Naive B cell (primary cell): ENCODE measurements at regions not wholly inside any gene's neighbourhood (a gene's known extent, or its start where the extent isn't known, plus 50 kb on each side); places are given as distances from the start of the nearest gene placed in this dataset.

Source experiments
- ATAC-seq, 2 donors: fragments of 150-1000 bp; cut with Tn5 transposase; 2 replicates each; pipeline ENCODE4 v1.10.0; 2021; ENCODE audit warnings: low read depth in 2 of 2, mild to moderate bottlenecking in 2 of 2, moderate library complexity in 2 of 2
- DNase-seq: peaks from one replicate; pipeline ENCODE4 v3.0.0; 2022
- H3K27ac Mint-ChIP-seq, 6 donors: one replicate each; pipeline ENCODE4 v1.8.0; 2020 to 2022; ENCODE audit warnings: mild to moderate bottlenecking in 6 of 6, mixed read lengths in 6 of 6, moderate library complexity in 5 of 6, inconsistent platforms in 2 of 6
- H3K27me3 Mint-ChIP-seq, 3 donors: one replicate each; pipeline ENCODE4 v1.8.0; 2021 to 2022; ENCODE audit warnings: mixed read lengths in 3 of 3, mild to moderate bottlenecking in 1 of 3
- H3K36me3 Mint-ChIP-seq, 2 donors: one replicate each; pipeline ENCODE4 v1.8.0; 2020 to 2022; ENCODE audit warnings: mixed read lengths in 2 of 2, inconsistent platforms in 1 of 2, mild to moderate bottlenecking in 1 of 2
- H3K4me1 Mint-ChIP-seq, 3 donors: one replicate each; pipeline ENCODE4 v1.8.0; 2020 to 2022; ENCODE audit warnings: mixed read lengths in 3 of 3, inconsistent platforms in 1 of 3, mild to moderate bottlenecking in 1 of 3, moderate library complexity in 1 of 3
- H3K4me3 Mint-ChIP-seq, 8 donors: one replicate each; pipeline ENCODE4 v1.8.0; 2020 to 2022; ENCODE audit warnings: mild to moderate bottlenecking in 8 of 8, mixed read lengths in 8 of 8, moderate library complexity in 8 of 8, inconsistent platforms in 2 of 8
- H3K9me3 Mint-ChIP-seq, 7 donors: one replicate each; pipeline ENCODE4 v1.8.0; 2020 to 2022; ENCODE audit warnings: mixed read lengths in 7 of 7, mild to moderate bottlenecking in 5 of 7, inconsistent platforms in 2 of 7, moderate library complexity in 1 of 7

- Mint-ChIP-seq H3K27ac (no peak overlapping the region), H3K27me3 (peaks cover 56 to 97% (median 96%) of the 10 kb centered on the region in 3 donors), H3K36me3 (peaks cover 0 to 11% of the 10 kb centered on the region in 2 donors), H3K4me3 (peak overlapping the region in 1 of 8 donors; percentile 20), H3K9me3 (peaks cover 0 to under 1% (median 0%) of the 10 kb centered on the region in 7 donors), H3K4me1 (peaks cover 7 to 10% (median 7%) of the 10 kb centered on the region in 3 donors)
- no peak for ATAC-seq
- DNase-seq: no peak
These were observed 57.3 kb upstream of the DLX4 start for GRCh38 chr17:49911719-49912118.

- no peak for DNase-seq
- H3K27ac Mint-ChIP-seq: peak overlapping the region in 1 of 6 donors; percentile 92
- H3K4me1 Mint-ChIP-seq: peaks cover 7 to 10% (median 7%) of the 10 kb centered on the region in 3 donors
- no peak for ATAC-seq
- peaks cover 0 to 11% of the 10 kb centered on the region in 2 donors for H3K36me3 Mint-ChIP-seq
- H3K27me3 Mint-ChIP-seq: peaks cover 61 to 92% (median 91%) of the 10 kb centered on the region in 3 donors
- H3K4me3 Mint-ChIP-seq: no peak overlapping the region
- peaks cover 0 to 2% (median 0%) of the 10 kb centered on the region in 7 donors for H3K9me3 Mint-ChIP-seq
These were observed 55.5 kb upstream of the DLX4 start for GRCh38 chr17:49913226-49914095.

- peaks cover 0 to 2% (median 0%) of the 10 kb centered on the region in 7 donors for H3K9me3 Mint-ChIP-seq
- peaks cover 0 to 11% of the 10 kb centered on the region in 2 donors for H3K36me3 Mint-ChIP-seq
- H3K27ac Mint-ChIP-seq: no peak overlapping the region
- ATAC-seq (no peak), DNase-seq (no peak)
- peaks cover 55 to 91% (median 85%) of the 10 kb centered on the region in 3 donors for H3K27me3 Mint-ChIP-seq
- H3K4me3 Mint-ChIP-seq: no peak overlapping the region
- peaks cover 7 to 10% (median 7%) of the 10 kb centered on the region in 3 donors for H3K4me1 Mint-ChIP-seq
These were observed 54.9 kb upstream of the DLX4 start for GRCh38 chr17:49914096-49914490.

DNA sequence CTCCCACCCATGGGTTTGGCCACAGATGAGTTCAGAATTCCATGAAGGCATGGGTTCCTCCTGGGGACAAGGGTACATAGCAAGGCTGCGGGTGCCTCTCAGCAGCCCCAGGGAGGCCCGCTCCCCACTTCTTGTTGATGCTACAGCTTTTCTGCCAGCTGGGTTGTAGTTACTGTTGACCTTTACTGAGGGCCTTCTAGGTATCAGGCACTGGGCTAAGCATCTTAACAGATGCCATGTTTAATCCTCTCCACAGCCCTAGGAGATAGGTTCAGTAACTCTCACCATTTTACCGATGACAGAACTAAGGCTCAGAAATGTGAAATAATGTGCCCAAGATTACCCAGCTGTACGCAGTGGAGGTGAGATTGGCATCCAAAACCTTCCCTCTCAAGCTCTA lies 54.3 kb upstream of the DLX4 start:
- Mint-ChIP-seq H3K27me3 (peaks cover 52 to 89% (median 80%) of the 10 kb centered on the region in 3 donors), H3K36me3 (peaks cover 0 to 11% of the 10 kb centered on the region in 2 donors), H3K9me3 (peaks cover 0 to 2% (median 0%) of the 10 kb centered on the region in 7 donors), H3K4me1 (peaks cover 6 to 10% (median 7%) of the 10 kb centered on the region in 3 donors), H3K4me3 (no peak overlapping the region), H3K27ac (no peak overlapping the region)
- ATAC-seq (no peak), DNase-seq (no peak)

GRCh38 chr17:49915260-49915659 lies 53.7 kb upstream of the DLX4 start:
- no peak overlapping the region for H3K27ac Mint-ChIP-seq
- H3K4me1 Mint-ChIP-seq: peaks cover 2 to 7% (median 7%) of the 10 kb centered on the region in 3 donors
- H3K27me3 Mint-ChIP-seq: peaks cover 49 to 89% (median 74%) of the 10 kb centered on the region in 3 donors
- no peak overlapping the region for H3K4me3 Mint-ChIP-seq
- ATAC-seq (no peak), DNase-seq (no peak)
- H3K9me3 Mint-ChIP-seq: peaks cover 0 to 2% (median 0%) of the 10 kb centered on the region in 7 donors
- peaks cover 0 to 11% of the 10 kb centered on the region in 2 donors for H3K36me3 Mint-ChIP-seq

DNA sequence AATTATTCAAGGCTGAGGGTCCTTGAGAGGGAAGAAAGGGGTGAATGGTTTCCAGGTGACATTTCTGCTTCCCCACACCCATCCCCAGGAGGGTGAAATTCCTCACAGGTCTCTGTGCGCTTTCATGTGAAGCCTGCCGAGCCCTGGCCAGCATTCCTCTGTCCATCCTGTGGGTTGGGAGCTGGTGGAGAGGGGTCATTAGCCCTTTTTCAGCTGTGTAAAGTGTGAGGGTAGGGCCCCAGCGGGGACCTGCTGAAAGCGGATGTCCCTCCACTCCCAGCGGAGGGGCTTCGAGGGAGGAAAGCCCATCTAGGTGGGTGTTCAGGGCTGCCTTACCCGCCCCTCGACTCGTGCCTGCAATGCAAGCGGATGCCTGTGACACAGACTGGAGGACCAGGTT lies 53.3 kb upstream of the DLX4 start:
- Mint-ChIP-seq H3K9me3 (peaks cover 0 to 2% (median 0%) of the 10 kb centered on the region in 7 donors), H3K4me1 (peaks cover under 1 to 4% (median 4%) of the 10 kb centered on the region in 3 donors), H3K27ac (no peak overlapping the region), H3K27me3 (peaks cover 48 to 87% (median 70%) of the 10 kb centered on the region in 3 donors), H3K36me3 (peaks cover 0 to 9% of the 10 kb centered on the region in 2 donors), H3K4me3 (no peak overlapping the region)
- ATAC-seq: no peak
- DNase-seq: no peak

- Mint-ChIP-seq H3K27me3 (peaks cover 41 to 87% (median 69%) of the 10 kb centered on the region in 3 donors), H3K4me1 (no peaks in the 10 kb centered on the region), H3K36me3 (no peaks in the 10 kb centered on the region), H3K4me3 (no peak overlapping the region), H3K27ac (no peak overlapping the region), H3K9me3 (peaks cover 0 to 2% (median 0%) of the 10 kb centered on the region in 7 donors)
- DNase-seq: no peak
- ATAC-seq: no peak
These were observed 52.0 kb upstream of the DLX4 start for GRCh38 chr17:49916854-49917515.

- DNase-seq: no peak
- H3K4me1 Mint-ChIP-seq: no peaks in the 10 kb centered on the region
- H3K27ac Mint-ChIP-seq: no peak overlapping the region
- peaks cover 0 to 2% (median 0%) of the 10 kb centered on the region in 7 donors for H3K9me3 Mint-ChIP-seq
- no peaks in the 10 kb centered on the region for H3K36me3 Mint-ChIP-seq
- no peak for ATAC-seq
- no peak overlapping the region for H3K4me3 Mint-ChIP-seq
- peaks cover 36 to 83% (median 63%) of the 10 kb centered on the region in 3 donors for H3K27me3 Mint-ChIP-seq
These were observed 50.4 kb upstream of the DLX4 start for GRCh38 chr17:49918591-49918990.
